DMS153 treated with DMSO at 0.1 percent for 48 hours (cell line): ENCODE measurements at regions not wholly inside any gene's neighbourhood (a gene's known extent, or its start where the extent isn't known, plus 50 kb on each side); places are given as distances from the start of the nearest gene placed in this dataset.
"Not testable (repeated sequence)": the region's sequence is repeated elsewhere in the genome, so short reads cannot be mapped to it uniquely, and the experiment has no call there.

Experiments
- DNase-seq: peaks from one replicate; lab custom pipeline; 2025; ENCODE audit not compliant: unreplicated experiment; lab: John Stamatoyannopoulos, UW

DNA sequence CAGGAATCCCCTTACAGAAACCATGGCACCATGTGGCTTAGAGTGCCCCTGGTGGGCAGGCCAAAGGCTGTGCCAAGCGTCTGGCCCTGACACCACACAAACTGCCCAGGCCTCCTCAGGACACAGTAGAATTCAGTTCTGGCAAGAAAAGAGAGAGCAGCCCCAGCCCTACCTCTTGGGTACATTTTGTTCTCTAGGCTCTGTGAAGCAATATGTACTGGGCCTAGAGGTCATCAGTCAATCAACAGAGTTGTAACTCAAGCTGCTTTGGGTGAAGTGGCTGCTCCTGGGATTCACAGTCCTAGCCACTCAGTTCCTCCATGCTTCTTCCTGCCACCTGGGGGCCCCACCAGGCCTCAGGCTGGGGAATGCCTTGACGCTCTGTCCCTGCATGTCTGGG is 158.1 kb upstream of the MAMLD1 start:
- no peak for DNase-seq

- no peak for DNase-seq
Measured at GRCh38 chrX:150207733-150208132, 155.4 kb upstream of the MAMLD1 start.

GRCh38 chrX:150211988-150212387 is 151.1 kb upstream of the MAMLD1 start:
- no peak for DNase-seq

DNA sequence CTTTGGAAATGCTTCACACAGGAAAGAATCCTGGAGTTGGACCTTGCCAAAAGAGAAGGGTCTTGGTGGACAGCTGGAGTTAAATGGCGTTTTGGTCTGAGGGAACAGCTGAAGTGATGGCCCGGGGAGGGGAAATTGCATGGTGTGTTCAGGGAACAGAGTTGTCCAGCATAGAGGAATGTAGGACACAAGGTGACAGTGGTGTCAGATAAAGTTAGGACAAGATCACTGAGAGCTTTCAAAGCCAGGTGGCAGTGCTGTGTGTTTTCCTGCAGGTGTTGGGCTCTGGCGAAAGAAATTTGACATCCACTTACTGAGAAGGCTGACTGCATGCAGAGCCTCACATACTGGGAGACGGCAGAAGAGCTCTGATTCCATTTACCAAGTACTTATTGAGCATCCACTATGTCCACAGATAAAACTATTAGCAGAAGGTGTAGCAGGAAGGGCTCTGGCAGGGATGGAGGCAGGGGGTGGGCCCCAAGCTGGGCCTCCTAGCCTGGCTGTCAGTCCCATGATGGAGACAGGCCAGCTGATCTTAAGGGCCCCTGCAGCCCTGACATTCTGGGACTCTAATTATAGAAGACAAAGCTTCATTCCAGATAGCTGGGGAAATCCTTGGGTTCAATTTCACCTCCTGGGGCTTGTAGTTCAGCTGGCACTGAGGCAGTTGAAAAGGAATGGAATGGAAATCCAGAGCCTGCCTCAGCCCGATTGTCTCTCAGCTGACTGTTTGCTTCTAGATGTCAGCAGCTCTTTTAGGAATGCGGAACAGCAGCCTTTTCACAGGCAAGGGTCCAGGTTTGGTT is 150.2 kb upstream of the MAMLD1 start:
- DNase-seq = no peak

GRCh38 chrX:150213481-150214030 is 149.6 kb upstream of the MAMLD1 start:
- DNase-seq = no peak

- DNase-seq = not testable (repeated sequence)
Measured at GRCh38 chrX:150216000-150216399, 147.1 kb upstream of the MAMLD1 start.

GRCh38 chrX:150216716-150217115 is 146.4 kb upstream of the MAMLD1 start:
- no peak for DNase-seq

DNA sequence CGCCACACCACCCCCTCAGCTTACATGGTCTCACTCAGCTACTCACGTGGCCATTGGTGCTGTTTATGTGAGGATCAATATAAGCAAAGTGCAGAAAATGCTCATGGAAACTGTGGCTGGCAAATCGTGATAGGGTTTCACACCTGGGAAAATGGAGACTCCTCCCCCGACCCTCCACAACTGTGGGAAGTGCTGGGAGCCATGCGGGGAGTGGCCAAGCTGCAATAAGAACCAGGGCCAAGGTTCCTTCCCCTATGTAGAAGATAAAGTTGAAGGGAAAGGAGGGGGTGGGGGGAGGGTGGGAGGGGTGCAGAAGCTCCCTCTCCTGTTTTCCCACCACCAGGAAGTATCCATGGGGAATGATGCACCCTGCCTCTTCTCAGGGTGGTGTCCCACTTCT is 145.5 kb upstream of the MAMLD1 start:
- DNase-seq = no peak

GRCh38 chrX:150219374-150220185 is 143.5 kb upstream of the MAMLD1 start:
- no peak for DNase-seq

DNA sequence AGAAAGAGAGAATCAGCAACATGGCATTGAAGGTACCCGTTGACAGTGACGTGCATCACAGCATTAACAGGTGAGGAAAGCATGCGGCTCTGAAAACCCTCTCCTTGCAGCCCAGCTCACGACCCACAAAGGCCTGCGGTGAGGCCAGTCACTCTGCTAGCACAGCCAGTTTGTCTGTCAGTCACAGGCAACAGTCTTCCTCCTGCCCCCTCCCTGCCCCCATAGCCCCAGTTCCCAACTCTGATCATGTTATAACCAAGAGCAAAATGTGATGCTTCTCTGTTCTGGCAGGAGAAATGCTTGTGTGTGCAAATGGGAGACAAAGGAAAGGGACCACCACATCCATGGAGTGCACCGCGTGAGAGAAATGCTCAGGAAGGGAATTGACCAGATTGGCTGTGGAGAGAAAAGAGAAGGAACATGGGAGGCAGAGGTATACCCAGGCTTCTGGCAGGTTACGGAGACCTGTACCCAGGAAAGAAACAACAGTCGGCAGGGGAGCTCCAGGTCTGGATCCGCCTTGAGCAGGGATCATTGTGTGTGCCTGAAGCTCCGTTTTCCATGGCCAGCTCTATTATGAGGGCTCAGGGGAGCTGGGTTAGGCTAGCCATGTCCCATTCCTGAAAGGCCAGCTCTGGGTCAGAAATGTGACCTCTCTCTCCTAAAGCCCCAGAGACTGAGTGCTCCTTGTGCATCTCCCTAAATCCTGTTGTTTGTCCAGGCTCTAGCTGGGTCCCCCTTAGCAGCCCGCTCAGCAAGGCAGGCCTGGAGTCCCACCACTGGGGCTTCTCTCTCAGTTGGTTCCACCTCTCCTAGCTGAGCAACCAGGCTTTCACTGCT is 139.7 kb upstream of the MAMLD1 start:
- DNase-seq = no peak

- no peak for DNase-seq
Measured at GRCh38 chrX:150224676-150225075, 138.4 kb upstream of the MAMLD1 start.

DNA sequence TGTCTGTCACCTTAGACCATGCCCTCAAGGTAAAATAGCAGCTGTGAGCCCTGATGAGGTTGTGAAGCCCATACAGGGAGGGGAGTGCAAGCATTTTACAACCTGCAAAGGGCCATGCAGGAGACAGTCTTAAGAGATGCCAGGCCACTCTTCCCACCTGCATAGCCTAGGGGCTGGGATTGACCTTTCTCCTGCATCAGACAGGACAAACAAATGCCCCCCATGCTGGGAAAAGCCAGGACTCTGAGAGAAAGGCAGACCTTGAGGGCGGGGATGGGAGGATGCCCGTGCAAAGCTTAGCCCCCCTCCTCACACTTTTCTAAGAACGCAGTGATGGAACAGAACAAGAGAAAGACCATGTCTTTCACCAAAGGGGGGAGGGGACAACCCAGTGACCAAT is 137.9 kb upstream of the MAMLD1 start:
- no peak for DNase-seq

DNA sequence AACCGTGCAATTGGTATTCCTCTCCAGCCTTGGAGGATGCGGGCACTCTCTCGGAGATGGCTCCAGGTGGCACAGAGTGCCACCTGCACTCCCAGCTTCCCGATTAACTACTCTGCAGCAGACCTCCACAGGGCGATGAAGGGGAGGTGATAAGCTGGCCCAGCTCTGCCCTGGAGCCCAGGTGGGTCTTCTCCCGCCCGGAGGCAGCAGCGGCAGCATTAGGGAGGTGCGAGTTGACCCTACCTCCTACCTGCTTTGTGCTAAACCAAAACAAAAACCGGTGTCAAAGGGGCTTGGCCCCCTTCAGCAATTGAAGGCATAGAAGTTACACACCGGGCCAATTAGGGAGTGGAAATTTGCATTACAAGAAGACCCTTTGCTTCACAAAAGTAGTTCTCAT is 137.4 kb upstream of the MAMLD1 start:
- DNase-seq = no peak

GRCh38 chrX:150226223-150226965 is 136.7 kb upstream of the MAMLD1 start:
- no peak for DNase-seq

DNA sequence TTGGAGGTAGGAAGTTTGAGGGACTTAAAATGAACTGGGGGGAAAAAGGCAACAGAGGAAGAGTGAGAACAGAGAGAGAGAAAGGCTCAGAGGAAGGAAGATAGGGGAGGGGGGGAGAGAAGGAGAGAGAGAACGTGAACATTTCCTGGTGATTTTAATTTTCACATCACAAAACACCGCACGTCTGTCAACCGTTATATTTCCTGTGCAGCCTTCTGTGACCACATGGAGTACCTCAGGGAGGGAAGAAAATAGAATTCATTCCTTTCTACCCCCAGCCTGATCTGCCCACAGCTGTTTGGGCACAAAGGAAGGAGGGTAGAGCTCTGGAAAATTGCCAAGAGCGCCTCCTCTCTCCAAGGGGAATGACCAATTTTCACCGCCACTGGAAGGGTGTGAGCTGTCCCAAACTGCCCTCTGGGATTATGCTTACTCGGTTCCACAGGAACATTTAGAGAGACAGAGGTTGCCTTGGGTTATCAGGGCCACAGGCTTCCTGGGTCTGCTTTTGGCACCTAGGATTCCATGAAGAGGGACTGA is 135.7 kb upstream of the MAMLD1 start:
- no peak for DNase-seq

GRCh38 chrX:150227873-150228410 is 135.2 kb upstream of the MAMLD1 start:
- no peak for DNase-seq

GRCh38 chrX:150228431-150228830 is 134.7 kb upstream of the MAMLD1 start:
- no peak for DNase-seq

DNA sequence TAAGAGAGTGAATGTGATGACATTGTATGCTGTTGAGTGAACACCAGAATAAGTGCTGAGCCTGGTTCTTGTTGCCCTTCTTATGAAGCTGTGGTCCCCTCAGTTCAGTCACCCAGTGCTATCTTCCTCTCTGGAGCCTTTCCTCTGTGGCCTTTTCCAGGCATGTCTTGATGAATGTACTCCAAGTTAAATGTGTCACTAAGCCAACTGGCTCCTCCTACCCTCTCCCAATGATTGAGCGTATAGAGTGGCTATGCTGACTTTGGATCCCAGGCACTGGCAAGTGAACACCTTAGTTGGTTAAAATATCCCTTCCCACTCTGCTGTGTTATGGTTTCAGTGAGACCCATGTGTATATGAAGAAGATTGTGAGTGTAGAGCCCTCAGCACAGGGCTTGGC is 134.1 kb upstream of the MAMLD1 start:
- DNase-seq = no peak

DNA sequence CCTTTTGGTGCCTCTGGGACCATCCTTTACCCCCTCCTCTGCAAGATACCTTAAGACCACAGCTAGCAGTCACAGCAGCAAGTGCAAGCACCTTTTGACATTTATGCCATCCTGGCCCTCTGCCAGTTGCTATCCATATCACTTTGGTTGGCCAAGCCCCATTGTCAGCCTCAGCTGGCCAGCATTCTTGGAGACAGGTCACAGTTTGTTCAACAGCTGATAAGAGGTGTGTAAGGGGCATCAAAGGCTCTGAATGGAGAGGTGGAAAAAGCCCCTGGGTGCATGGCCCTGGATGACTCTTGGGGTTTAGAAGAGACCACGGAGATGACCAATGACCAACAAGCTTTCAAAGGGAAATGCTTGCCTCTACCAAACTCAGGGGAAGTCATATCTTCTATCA is 133.6 kb upstream of the MAMLD1 start:
- no peak for DNase-seq

DNA sequence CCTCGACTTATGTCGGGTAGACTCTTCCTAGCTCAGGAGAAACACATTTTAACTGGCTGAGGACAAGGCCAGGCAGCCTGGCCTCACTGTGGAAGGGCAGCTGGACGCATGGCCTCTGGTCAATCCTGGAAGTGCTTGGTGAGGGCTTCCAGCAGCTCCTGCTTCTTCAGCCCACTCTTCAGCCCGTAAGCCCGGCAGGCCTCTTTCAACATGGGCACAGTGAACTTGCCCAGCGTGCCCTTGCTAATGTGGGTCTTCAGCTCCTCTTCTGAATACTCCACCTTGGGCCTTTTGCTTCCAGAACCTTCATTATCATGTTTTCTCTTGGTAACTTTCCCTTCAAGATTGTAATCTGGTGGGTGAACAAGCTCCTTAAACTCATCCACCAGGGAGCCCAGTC is 132.2 kb upstream of the MAMLD1 start:
- not testable (repeated sequence) for DNase-seq
